HG03039 (cell line): ENCODE measurements at regions not wholly inside any gene's neighbourhood (a gene's known extent, or its start where the extent isn't known, plus 50 kb on each side); places are given as distances from the start of the nearest gene placed in this dataset.
"Not testable (repeated sequence)": the region's sequence is repeated elsewhere in the genome, so short reads cannot be mapped to it uniquely, and the experiment has no call there.

ENCODE experiments used
- ATAC-seq: cut with Tn5 transposase; IDR thresholded peaks from one replicate; pipeline ENCODE4 v1.9.1; 2021; ENCODE audit warnings: mild to moderate bottlenecking, moderate library complexity; ENCODE audit not compliant: unreplicated experiment

DNA sequence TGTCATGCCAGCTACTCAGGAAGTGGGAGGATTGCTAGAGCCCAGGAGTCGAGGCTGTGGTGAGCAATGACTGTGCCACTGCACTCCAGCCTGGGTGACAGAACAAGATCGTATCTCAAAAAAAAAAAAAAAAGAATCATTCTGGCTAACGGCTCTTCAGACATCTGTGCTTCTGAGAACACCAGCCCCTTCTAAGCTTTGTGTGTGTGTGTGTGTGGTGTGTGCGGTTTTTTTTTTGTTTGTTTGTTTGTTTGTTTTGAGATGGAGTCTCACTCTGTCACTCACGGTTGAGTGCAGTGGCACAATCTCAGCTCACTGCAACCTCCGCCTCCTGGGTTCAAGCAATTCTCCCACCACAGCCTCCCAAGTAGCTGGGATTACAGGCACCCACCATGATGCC is 79.4 kb upstream of the DRD5 start:
- not testable (repeated sequence) for ATAC-seq

- not testable (repeated sequence) for ATAC-seq
Measured at GRCh38 chr4:9702696-9703095, 78.7 kb upstream of the DRD5 start.

- no peak for ATAC-seq
Measured at GRCh38 chr4:9703391-9703790, 78.0 kb upstream of the DRD5 start.

GRCh38 chr4:9704126-9704525 is 77.3 kb upstream of the DRD5 start:
- not testable (repeated sequence) for ATAC-seq

- ATAC-seq, result no peak
Measured at GRCh38 chr4:9704551-9705332, 76.7 kb upstream of the DRD5 start.

DNA sequence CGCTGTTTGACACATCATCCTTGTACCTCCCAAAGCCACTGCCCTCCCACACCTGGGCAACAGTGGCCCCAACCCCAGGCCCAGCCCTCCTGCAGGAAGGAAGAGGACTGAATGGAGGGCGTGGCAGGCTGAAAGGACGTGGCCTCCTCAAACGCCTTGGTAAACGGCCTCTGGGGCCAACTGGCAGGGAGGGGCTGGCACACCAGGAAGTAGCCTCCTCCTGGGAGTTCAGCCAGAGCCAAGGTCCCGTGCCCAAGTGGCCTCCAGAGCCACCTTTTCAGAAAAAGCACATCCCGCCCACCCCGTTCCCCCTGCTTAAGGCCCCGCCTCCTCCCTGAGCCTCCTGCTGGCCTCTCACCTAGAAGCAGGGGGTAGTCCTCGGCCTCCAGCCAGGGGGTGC is 74.2 kb upstream of the DRD5 start:
- not testable (repeated sequence) for ATAC-seq

- ATAC-seq, result not testable (repeated sequence)
Measured at GRCh38 chr4:9707936-9708335, 73.5 kb upstream of the DRD5 start.

GRCh38 chr4:9709724-9710123 is 71.7 kb upstream of the DRD5 start:
- ATAC-seq, result no peak

DNA sequence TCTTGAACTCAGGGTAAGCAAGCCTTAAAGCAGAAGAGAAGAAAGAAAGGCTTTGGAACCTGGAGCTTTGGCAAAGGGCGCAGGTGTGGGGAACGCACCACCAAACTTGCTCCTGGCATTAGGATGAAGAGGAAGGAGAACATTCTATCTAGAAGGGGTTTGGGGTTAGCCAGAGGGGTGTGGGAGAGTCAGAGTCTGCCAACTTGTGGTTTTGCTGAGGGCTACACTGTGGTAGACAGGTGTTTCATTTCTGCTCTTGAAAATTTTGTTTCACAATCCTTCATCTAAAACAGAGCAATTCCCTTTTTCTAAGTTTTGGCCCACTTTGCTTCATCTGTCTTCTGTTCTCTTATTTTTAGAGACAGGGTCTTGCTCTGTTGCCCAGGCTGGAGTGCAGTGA is 66.2 kb upstream of the DRD5 start:
- ATAC-seq, result not testable (repeated sequence)

GRCh38 chr4:9716093-9716492 is 65.3 kb upstream of the DRD5 start:
- no peak for ATAC-seq

DNA sequence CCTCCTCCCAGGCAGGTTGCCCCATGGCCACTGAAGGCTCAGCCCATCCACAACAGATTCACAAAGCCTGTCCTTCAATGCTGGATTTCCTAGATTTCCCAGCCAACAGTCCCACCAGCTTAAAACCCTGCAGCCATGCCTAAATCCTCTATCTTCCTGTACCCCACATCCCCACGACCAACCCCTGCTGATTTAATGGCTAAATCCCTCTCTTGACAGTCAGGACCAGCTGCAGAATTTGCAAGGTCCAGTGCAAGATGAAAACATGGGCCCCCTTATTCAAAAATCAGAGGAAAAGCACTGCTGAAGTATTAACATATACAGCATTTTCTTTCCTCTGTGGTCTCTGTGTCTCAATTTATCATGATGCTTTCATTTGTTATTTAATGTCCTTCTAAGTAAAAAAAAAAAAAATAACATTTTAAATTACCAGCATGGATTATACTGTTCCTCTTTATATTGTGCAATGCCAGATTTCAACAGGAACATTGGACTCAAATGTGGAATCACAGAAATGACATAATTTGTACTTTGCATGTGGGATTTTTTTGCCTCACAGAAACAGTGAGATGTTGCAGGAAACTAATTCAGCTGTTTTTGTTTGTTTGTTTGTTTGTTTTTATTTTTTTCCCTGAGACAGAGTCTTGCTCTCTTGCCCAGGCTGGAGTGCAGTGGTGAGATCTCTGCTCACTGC is 63.0 kb upstream of the DRD5 start:
- ATAC-seq, result not testable (repeated sequence)

GRCh38 chr4:9722131-9722530 is 59.3 kb upstream of the DRD5 start:
- not testable (repeated sequence) for ATAC-seq
